Epithelial cell of proximal tubule (primary cell): ENCODE measurements at regions not wholly inside any gene's neighbourhood (a gene's known extent, or its start where the extent isn't known, plus 50 kb on each side); places are given as distances from the start of the nearest gene placed in this dataset.

Experiments
- DNase-seq: peaks from one replicate; pipeline ENCODE4 v3.0.0-alpha.2; 2011; ENCODE audit warnings: low read depth
- H3K4me3 ChIP-seq: 2 replicates; pipeline ENCODE4 v1.5.1; 2011; ENCODE audit warnings: low read depth, mild to moderate bottlenecking, low read length
- TF ChIP-seq, protein P1 (sequence below): conservative IDR thresholded peaks from 2 replicates; pipeline ENCODE4 v1.5.1; 2012; ENCODE audit warnings: low read depth, mild to moderate bottlenecking, low read length

DNA sequence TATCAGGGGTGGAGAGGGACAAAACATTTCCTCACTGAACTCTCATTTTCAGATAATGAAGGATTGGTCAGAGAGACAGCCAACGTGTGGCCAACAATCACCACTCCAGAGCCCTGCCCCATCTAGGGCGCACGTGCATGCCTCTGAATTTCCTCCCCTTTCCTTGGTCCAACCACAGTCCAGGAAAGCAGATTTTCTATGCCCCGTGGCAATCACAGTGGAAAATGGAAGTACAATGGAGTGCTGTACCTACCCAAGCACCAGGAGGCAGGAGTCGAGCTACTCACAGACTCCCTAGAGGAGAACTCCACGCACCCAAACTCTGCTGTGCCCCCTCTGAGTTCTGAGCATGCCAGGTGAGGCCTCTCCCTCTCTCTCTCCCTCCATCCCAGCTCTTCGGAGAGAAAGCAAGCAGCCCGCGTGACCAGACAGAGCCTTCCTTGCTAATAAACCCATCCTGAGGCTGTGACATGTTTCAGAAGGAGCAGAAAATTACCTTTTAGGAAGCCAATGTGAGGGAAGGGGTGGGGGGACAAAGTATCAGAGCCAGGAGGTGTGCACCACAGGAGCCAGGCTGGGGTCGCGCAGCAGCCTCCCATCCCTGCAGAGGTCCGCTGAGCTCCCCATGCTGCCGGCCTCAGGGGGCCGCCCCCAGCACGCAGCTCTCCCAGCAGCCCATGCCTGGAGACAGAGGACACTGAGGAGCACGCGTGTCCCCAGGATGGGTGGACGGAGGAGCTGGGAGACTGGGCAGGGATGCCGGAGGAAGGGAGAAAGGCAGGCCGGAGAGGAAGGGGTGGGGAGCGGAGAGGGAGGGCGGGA lies 73.4 kb downstream of the PITPNM2 start:
- TF ChIP-seq, protein P1, sequence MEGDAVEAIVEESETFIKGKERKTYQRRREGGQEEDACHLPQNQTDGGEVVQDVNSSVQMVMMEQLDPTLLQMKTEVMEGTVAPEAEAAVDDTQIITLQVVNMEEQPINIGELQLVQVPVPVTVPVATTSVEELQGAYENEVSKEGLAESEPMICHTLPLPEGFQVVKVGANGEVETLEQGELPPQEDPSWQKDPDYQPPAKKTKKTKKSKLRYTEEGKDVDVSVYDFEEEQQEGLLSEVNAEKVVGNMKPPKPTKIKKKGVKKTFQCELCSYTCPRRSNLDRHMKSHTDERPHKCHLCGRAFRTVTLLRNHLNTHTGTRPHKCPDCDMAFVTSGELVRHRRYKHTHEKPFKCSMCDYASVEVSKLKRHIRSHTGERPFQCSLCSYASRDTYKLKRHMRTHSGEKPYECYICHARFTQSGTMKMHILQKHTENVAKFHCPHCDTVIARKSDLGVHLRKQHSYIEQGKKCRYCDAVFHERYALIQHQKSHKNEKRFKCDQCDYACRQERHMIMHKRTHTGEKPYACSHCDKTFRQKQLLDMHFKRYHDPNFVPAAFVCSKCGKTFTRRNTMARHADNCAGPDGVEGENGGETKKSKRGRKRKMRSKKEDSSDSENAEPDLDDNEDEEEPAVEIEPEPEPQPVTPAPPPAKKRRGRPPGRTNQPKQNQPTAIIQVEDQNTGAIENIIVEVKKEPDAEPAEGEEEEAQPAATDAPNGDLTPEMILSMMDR: no peak
- no peak for DNase-seq
- H3K4me3 ChIP-seq: no peak overlapping the region

DNA sequence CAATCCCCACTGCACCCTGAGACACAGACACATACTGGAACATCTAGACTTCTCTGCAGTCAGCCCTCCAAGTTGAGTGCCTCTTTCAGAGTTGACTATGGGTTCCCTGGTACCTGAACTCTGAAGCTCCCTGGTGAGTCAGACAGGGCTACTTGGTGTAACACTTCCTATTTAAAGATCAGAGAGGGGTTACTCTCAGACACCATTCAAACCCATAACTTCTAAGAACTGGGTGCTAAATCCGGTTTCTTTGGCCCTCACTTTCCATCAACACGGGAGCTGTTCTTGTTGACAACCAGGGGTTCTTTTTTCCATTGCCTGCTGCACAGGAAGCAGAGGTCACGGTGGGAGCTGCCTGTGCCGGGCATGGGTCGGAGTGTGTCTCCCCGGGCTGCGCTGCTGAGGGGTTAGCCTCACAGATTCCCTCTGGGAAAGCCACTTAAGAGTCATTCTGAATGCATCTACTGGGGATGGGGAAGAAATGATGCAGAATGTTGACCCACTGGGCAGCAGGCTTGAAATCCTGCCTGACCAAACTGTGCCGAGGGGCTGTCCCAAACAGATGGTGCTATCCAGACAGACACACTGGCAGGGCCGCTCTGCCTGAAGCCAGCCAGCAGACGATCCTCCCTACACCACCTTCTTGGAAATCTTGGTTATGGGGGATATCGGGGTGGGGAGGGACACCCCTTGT lies 74.1 kb downstream of the PITPNM2 start:
- TF ChIP-seq, protein P1: no peak
- DNase-seq: no peak
- no peak overlapping the region for H3K4me3 ChIP-seq

DNA sequence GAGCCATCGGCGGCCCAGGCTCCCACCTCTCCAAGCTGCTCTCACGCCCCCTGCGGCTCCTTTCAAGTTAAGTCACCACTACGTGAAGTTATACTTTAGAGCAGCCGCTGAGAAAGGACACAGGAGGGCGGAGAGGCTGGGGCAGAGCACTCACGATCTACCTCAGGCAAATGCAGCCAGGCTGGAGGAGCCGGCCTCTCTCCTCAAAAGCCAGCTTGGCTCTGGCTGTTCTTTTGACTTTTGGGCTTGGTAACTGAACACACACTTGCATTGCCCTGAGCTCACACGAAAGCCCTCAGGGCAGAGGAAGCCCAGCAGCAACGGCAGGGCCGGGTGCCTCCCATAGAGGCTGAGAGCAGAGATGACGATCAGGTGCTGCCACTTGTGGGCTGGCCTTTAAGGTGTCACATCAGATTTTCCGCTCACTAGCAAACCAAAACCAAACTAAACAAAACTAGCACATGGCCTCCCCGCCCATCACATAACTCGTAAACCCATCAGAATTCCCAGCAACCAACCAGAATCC lies 75.2 kb downstream of the PITPNM2 start:
- TF ChIP-seq, protein P1: peak; percentile 16
- no peak for DNase-seq
- no peak overlapping the region for H3K4me3 ChIP-seq

DNA sequence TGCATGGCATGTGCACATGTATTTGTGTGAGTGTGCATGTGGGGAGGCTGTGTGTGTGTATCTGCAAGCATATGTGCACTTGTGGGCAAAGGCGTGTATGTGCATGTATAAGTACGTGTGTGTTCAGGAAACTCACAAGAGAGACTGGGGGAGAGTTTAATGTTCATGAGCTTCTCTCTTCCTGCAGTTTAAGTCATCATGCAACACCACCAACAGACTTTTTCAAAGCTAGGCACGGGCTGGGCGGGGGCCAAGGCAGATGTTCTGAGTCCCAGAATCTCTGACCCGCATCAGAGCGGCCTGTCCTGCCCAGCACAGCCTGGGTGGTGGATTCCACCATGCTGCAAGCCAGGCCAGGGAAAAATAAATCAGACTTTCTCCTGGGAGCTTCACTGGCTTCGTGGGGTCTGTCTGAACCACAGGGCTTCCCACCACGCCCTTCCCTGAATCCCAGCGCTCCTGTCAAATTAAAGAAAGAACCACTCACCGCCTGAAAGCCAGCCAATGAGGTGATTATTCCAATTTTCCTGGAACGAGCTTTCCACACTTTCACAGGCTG lies 75.7 kb downstream of the PITPNM2 start:
- DNase-seq: no peak
- TF ChIP-seq, protein P1: no peak
- H3K4me3 ChIP-seq: no peak overlapping the region

DNA sequence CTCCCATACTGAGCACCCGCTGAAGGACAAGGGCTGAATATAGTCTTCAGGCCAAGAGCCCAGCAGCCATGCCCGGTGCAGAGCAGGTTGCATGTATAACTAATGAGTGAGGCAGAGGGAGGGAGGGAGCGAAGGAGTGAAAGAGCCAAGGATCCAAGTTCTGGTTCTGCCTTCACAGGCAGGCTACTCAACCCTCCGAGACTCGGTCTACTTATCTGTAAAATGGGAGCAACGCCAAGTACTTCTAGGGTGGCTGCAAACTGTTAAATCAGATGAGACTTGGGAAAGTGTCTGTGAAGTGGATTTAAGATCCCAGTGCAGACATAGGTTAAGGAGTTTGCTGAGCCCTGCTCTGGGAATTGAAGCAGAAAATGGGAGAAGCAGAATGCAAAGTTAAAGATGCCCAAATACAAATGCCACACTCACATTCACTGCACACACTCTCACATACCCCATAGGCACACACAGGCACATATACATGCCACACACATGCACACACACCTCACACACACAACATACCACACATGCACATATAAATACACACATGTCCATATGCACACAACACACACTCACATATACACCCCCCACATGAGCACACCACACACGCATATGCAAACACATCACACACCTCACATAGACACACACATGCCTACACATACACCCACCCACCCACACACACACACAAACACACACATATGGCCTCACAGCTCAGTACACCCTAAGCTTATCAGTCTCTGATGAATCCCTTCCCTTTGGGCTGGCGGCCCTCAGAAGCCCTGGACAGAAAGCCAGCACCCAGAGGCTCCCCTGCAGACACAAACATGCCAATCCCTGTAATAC lies 76.7 kb downstream of the PITPNM2 start:
- DNase-seq: no peak
- no peak overlapping the region for H3K4me3 ChIP-seq
- TF ChIP-seq, protein P1: no peak

DNA sequence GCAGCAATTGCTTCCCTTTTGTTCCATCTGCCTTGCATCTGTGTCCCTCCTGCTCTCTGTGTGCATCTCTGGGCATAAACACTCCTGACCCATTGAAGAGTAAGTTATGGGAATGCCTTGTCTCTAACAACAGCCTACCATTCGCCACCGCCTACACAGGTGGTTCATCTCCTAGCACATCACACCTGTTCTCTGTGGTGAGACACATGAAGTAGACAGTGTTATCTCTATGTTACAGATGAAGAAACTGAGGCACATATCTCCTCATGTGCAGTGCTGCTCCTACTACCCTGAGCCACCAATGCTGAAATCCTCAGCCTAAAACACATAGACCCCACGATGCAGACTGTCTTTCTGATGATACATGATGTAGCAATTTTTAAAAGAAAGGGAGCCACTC lies 77.6 kb downstream of the PITPNM2 start:
- DNase-seq: no peak
- TF ChIP-seq, protein P1: no peak
- no peak overlapping the region for H3K4me3 ChIP-seq
